ENCODE measurements at regions not wholly inside any gene's neighbourhood (a gene's known extent, or its start where the extent isn't known, plus 50 kb on each side); places are given as distances from the start of the nearest gene placed in this dataset.

DNA sequence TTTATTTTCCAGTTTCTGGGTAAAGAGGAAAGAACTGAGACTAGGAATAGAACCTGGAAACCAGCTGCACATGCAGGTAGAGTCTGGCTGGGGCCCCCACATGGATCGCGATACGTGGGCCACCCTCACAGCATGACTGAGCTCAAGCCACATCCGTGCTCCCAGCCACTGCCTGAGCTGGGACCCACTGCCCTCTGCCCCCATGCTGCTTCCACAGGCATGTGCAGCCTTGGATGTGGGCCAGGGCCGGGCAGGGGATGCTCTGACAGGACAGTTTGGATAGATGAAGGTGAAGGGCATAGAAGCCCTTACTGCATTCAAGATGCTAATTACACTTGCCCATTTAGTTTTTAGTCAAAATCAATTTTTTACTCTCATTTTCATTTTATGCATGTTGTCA, 321.2 kb downstream of the DCDC2C start:
- no peaks in the 10 kb centered on the region for H3K27me3 Mint-ChIP-seq
- DNase-seq (ENCODE audit: low spot score) (no peak), ATAC-seq (no peak)
- H3K27ac Mint-ChIP-seq = no peak overlapping the region
- H3K4me1 Mint-ChIP-seq (ENCODE audit: low read depth in 2 of 2) = no peaks in the 10 kb centered on the region
- H3K4me3 Mint-ChIP-seq = no peak overlapping the region
- H3K36me3 Mint-ChIP-seq = no peaks in the 10 kb centered on the region
- no peaks in the 10 kb centered on the region for H3K9me3 Mint-ChIP-seq

DNA sequence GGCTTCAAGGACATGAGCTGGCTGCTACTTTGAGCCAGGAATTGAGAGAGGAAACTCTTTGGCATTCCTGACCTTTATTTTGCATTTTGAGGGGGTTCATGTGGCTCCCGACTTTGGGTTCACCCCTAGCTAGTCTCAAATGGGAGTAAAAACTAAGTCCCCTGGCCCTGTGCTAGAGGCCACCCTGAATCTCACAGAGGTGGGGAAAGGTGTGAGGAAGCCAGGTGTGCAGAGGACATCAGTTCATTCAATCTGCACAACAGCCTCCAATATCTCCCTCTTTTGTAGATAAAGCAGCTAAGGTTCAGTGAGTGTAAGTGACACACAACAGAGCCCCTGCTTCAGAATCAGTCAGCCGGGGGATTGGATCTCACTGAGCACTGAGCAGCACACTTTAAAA, 325.7 kb downstream of the DCDC2C start:
- Mint-ChIP-seq H3K27ac (no peak overlapping the region), H3K27me3 (no peaks in the 10 kb centered on the region), H3K9me3 (no peaks in the 10 kb centered on the region), H3K36me3 (no peaks in the 10 kb centered on the region), H3K4me1 (ENCODE audit: low read depth in 2 of 2) (no peaks in the 10 kb centered on the region), H3K4me3 (no peak overlapping the region)
- ATAC-seq = no peak
- DNase-seq (ENCODE audit: low spot score) = no peak

DNA sequence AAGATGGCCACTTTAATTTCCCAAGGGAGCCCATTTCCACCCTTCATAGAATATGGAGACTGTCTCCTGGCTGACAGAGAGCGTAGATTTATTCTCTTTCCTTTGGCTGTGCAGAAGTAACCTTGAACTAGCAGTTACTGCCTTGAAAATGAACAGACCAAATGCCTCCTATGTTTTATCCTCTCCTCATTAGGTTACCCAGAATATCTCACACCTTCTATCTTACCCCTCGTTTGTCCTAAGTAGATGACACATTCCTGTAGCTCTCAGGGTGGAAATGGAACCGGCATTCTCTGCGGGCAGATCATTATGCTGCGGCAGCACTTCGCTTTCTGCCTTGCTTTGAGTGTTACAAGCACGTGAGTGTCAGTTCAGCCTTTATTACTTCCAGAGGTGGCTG, 336.5 kb downstream of the DCDC2C start:
- peaks cover 16% of the 10 kb centered on the region for H3K9me3 Mint-ChIP-seq
- no peak overlapping the region for H3K4me3 Mint-ChIP-seq
- H3K27ac Mint-ChIP-seq = no peak overlapping the region
- H3K36me3 Mint-ChIP-seq = peaks cover 5% of the 10 kb centered on the region
- no peak for ATAC-seq
- peaks cover 0 to 8% of the 10 kb centered on the region in 2 donors for H3K4me1 Mint-ChIP-seq (ENCODE audit: low read depth in 2 of 2)
- peaks cover 6 to 16% of the 10 kb centered on the region in 2 donors for H3K27me3 Mint-ChIP-seq
- no peak for DNase-seq (ENCODE audit: low spot score)

DNA sequence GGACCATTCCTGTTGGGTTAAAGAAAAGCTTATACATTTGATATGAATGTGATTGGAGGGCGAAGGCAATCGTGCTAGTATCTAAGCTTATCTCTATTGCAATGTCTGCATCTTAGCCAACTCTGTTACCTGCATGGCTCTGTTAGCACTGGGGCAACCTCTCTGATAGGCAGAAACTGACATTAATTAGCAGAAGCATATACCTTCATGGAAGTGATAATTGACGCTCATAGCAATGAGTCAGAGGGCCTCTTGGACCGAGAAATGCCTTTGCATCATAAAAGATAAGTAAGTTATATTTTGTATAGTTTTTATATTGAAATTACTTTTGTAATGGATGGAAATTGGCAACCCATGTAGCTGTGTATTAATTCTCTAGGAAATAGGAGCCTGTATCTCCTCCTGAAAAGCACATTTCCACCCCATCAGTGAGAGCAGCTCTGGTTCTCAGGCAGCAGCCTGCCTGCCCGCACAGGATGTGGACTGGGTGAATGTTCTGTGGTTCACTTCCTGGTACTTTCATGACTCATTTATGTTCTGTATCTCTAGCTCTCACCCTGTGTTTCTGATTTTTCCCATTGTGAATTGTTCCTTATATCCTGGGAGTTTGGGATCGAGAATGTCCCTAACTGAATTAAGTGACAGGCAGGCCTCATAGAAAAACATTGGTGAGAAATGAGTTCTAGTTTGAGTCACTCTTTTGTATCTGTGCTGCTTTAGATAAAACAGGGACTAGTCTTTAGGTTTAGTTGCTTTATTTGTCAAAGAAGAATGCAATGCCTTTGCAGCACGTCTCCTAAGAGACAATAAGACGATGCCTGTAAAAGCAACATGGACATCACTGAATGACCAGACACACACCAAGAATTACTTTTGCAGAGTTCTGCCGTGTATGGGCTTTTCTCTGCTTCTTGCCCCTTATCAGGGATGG, 344.9 kb downstream of the DCDC2C start:
- Mint-ChIP-seq H3K9me3 (peaks cover 7% of the 10 kb centered on the region), H3K27me3 (no peaks in the 10 kb centered on the region), H3K4me1 (ENCODE audit: low read depth in 2 of 2) (peaks cover 25 to 38% of the 10 kb centered on the region in 2 donors), H3K4me3 (peak overlapping the region; percentile 37), H3K36me3 (peaks cover 6% of the 10 kb centered on the region), H3K27ac (peak overlapping the region in 1 of 2 donors; percentile 74)
- DNase-seq (ENCODE audit: low spot score) (peak; percentile 66), ATAC-seq (peak; percentile 91 to 93)

DNA sequence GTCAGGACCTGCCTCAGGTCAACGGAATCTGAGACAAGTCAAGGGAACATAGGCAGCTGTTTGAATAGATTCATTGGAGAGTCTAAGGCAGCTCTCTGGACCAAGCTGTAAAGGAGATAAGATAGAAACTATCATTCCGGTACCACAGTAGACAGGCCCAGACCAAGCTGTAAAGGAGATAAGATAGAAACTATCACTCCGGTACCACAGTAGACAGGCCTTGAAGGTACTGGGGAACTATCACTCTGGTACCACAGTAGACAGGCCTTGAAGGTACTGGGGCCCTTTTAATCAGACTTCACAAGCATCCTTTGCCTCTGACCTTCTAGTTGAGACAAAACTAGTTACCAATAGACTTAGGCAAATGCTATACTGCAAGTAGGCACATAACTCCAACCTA, 346.1 kb downstream of the DCDC2C start:
- Mint-ChIP-seq H3K27me3 (no peaks in the 10 kb centered on the region), H3K4me3 (no peak overlapping the region), H3K4me1 (ENCODE audit: low read depth in 2 of 2) (peaks cover 26 to 36% of the 10 kb centered on the region in 2 donors), H3K27ac (peak overlapping the region in 1 of 2 donors; percentile 74), H3K36me3 (peaks cover 6% of the 10 kb centered on the region), H3K9me3 (no peaks in the 10 kb centered on the region)
- DNase-seq (ENCODE audit: low spot score) (no peak), ATAC-seq (no peak)

DNA sequence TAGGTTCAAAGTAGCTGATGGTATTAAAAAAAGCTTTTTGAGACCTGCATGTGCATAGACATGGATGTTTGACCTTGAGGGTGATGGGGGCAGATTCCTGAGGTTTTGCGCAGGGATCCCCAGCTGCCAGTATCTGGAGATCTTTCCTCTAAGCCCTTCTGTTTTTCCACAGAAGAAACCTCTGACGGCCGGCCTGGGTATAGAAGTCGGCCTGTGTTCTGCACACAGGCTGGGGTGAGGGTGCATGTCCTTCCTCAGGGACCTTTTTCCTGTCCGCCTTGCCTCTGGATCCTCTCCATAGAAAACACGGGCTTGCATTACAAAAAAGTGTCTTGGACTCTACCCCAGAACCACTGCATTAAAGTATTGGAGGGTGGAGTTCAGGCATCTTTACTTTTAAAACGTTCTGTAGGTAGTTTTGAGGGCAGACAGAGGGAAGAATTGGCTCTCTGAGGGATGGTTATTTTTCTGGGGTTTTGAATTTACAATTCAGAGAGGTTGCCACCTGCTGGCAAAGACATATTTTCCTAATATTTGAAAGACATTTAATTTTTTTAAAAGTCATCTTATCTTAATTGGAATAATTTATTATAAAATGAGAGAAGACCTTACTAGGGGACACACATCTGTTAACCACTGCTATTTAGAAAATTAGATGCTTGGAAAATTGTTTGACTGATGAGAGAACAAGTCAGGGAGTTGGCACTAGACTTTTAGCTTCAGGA, 350.6 kb downstream of the DCDC2C start:
- ATAC-seq = no peak
- Mint-ChIP-seq H3K4me1 (ENCODE audit: low read depth in 2 of 2) (peaks cover 8 to 16% of the 10 kb centered on the region in 2 donors), H3K9me3 (no peaks in the 10 kb centered on the region), H3K4me3 (no peak overlapping the region), H3K27me3 (no peaks in the 10 kb centered on the region), H3K27ac (no peak overlapping the region), H3K36me3 (no peaks in the 10 kb centered on the region)
- no peak for DNase-seq (ENCODE audit: low spot score)

DNA sequence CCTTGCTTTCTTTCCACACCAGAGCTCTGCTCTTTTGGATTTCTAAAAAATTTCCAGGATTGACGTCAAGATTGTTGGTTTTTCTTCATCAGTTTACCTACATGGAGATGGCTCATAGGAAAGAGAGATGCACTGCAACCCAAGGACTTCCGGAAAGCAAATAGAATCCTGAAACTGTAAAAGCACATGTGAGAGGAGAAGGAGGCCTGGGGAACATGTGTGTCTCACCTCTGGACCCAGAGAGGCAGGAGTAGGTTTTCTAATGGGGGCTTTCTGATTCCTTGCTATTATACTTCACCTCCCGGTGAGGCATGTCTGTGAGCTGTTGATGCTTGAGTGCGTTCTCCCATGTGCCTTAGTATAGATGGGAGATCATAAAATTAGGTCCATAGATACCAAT, 362.8 kb downstream of the DCDC2C start:
- DNase-seq (ENCODE audit: low spot score) (no peak), ATAC-seq (no peak)
- H3K9me3 Mint-ChIP-seq = no peaks in the 10 kb centered on the region
- peaks cover 0 to 2% of the 10 kb centered on the region in 2 donors for H3K27me3 Mint-ChIP-seq
- H3K4me3 Mint-ChIP-seq = no peak overlapping the region
- no peaks in the 10 kb centered on the region for H3K4me1 Mint-ChIP-seq (ENCODE audit: low read depth in 2 of 2)
- no peak overlapping the region for H3K27ac Mint-ChIP-seq
- no peaks in the 10 kb centered on the region for H3K36me3 Mint-ChIP-seq

DNA sequence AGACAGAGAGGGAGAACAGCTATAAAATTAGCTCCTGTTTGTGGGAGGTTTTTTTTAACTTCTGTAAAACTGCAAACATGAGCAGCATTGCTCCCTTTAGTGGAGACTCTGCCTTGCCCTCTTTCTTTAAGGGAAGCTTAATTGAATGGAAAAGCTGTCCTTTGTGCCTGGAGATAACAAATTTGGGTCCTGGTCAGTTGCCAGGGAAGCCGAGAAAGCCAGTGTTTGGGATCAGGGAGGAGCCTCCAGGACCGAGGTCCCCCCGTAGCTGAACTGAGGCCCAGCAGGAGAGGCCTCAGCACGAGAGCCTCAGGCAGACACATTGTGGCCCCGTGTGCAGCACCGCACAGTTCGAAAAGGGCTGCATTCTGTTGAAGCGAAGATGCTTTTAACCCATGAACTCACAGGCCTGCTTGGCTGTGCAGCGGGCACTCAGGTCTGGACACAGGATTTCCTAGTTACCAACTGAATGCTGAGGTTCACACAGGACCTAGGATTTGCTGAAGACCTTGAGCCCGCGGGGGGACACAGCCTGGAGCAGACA, 369.7 kb downstream of the DCDC2C start:
- Mint-ChIP-seq H3K9me3 (no peaks in the 10 kb centered on the region), H3K4me3 (no peak overlapping the region), H3K27ac (no peak overlapping the region), H3K36me3 (no peaks in the 10 kb centered on the region), H3K27me3 (peaks cover 2 to 6% of the 10 kb centered on the region in 2 donors), H3K4me1 (ENCODE audit: low read depth in 2 of 2) (no peaks in the 10 kb centered on the region)
- no peak for ATAC-seq
- no peak for DNase-seq (ENCODE audit: low spot score)

DNA sequence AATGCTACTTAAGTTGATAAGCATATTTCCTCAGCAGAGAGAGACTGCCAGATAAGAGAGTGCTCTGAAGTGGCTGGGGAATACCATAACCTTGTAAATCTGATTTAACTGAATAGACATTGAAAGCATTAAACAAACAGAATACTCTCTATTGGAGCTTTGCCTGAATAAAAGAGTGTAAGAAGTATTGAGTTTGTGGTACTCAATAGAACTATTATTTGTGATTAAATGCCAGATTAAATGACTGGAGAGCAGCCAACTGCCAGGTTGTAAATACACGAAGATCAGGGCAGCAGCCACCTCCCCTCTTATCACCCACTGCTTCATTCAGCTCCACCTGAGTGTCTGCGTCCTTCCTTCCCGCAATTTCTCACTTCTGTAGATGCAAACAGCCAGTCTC, 373.6 kb downstream of the DCDC2C start:
- no peaks in the 10 kb centered on the region for H3K36me3 Mint-ChIP-seq
- peaks cover 0 to 3% of the 10 kb centered on the region in 2 donors for H3K27me3 Mint-ChIP-seq
- no peak overlapping the region for H3K27ac Mint-ChIP-seq
- no peak overlapping the region for H3K4me3 Mint-ChIP-seq
- DNase-seq (ENCODE audit: low spot score) = no peak
- peaks cover 7% of the 10 kb centered on the region for H3K9me3 Mint-ChIP-seq
- H3K4me1 Mint-ChIP-seq (ENCODE audit: low read depth in 2 of 2) = no peaks in the 10 kb centered on the region
- ATAC-seq = no peak

DNA sequence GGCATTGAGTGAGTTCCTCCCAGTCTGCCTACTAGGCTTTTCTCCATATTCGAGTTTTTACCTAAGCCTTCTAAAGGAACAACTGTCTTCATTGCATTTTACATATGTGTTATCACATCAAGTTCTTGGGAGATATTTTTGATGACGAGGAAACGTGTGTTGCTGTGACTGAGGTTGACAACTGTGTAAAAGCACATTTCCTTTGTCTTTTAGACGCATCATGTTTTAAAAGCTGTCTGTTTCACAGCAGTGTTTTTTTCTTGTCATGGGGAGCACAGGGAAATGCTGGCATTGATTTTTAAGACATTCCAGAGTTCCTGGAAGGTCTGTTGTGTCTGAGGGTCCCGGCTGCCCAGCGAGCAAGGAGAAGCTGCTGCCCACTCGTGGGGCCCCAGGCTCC, 381.8 kb downstream of the DCDC2C start:
- no peak for ATAC-seq
- no peak overlapping the region for H3K4me3 Mint-ChIP-seq

DNA sequence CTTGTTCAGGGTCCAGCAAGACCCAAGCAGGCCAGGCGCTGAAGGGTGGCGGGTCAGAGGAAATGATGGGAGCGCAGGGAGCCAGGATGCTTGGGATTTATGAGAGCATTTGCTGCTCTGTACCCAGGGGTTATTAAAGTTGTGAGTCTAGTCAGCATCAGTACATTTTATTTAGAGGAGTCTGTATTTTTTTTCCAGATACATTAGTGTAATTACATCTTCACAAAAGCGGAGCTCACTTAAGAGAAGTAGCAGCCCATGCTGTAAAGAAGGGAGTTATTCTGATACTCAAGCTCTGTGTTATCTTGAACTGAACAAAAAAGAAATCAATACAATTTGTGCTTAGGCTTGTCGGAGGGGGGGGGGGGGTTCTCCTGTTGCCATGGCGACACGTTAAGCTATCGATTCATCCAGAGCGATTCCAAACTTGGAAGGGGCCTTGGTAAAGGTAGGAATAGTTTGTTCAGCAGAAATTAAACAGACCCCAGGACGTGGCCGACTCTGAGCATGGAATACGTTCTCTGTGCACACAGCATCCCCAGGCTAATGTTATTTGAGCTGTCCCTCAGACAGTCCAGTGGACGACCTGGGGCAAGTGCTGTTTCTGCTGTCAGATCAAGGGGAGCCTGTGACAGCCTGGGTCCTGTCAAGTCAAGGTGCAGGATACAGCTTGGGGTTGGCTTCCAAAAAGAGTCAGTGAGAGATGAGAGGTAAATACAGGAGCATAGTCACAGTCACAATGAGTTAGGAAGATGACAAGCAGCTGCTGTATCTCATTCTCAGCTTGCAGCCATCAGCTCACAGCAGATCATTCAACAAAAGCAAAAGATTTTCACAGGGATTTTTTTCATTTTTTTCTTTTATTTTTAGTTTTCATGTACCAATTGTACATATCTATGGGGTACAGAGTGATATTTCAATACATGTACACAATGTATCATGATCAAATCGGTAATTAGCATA, 387.6 kb downstream of the DCDC2C start:
- no peak for ATAC-seq
- Mint-ChIP-seq H3K9me3 (peaks cover 10% of the 10 kb centered on the region), H3K27me3 (no peaks in the 10 kb centered on the region), H3K36me3 (no peaks in the 10 kb centered on the region), H3K4me3 (no peak overlapping the region), H3K27ac (no peak overlapping the region), H3K4me1 (ENCODE audit: low read depth in 2 of 2) (no peaks in the 10 kb centered on the region)
- no peak for DNase-seq (ENCODE audit: low spot score)

More for the DNA sequence above, 381.8 kb downstream of the DCDC2C start:
- H3K36me3 Mint-ChIP-seq = peaks cover 5% of the 10 kb centered on the region
- H3K27me3 Mint-ChIP-seq = peaks cover 0 to 3% of the 10 kb centered on the region in 2 donors
- DNase-seq (ENCODE audit: low spot score) = no peak
- peaks cover 22% of the 10 kb centered on the region for H3K9me3 Mint-ChIP-seq
- no peak overlapping the region for H3K27ac Mint-ChIP-seq
- H3K4me1 Mint-ChIP-seq (ENCODE audit: low read depth in 2 of 2) = no peaks in the 10 kb centered on the region

DNA sequence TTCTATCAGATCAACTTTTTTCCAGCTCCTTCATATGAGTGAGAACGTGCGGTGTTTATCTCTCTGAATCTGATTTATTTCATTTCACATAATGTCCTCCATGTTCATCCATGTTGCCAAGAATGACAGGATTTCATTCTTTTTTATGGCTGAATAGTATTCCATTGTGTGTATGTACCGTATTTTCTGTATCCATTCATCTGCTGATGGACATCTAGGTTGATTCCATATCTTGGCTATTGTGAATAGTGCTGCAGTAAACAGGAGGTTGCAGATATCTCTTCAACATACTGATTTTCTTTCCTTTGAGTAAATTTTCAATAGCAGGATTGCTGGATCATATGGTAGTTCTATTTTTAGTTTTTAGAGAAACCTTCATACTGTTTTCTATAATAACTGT, 388.5 kb downstream of the DCDC2C start:
- Mint-ChIP-seq H3K36me3 (no peaks in the 10 kb centered on the region), H3K27ac (no peak overlapping the region), H3K4me1 (ENCODE audit: low read depth in 2 of 2) (no peaks in the 10 kb centered on the region), H3K9me3 (peaks cover 10% of the 10 kb centered on the region), H3K27me3 (no peaks in the 10 kb centered on the region), H3K4me3 (no peak overlapping the region)
- ATAC-seq (no peak), DNase-seq (ENCODE audit: low spot score) (no peak)

DNA sequence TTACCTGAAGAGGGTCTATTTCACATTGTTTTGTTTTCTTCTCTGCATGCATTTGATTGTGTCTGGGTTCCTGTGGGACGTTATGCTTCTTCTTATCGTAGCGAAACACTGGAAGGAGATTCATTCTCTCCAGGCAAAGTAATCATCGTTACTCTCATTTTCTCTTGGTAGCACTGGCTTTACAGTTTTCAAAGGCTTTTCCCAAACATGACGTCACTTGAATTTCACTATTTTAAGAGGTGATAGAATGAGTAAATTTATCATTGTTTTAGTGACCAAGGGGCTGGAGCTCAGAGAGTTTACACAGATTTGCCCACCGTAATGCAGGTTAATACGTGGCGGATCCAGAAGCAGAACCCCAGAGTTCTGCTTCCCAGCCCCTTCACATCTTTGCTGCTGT, 391.4 kb downstream of the DCDC2C start:
- DNase-seq (ENCODE audit: low spot score) (no peak), ATAC-seq (no peak)
- Mint-ChIP-seq H3K4me3 (no peak overlapping the region), H3K4me1 (ENCODE audit: low read depth in 2 of 2) (no peaks in the 10 kb centered on the region), H3K9me3 (peaks cover 3% of the 10 kb centered on the region), H3K27ac (no peak overlapping the region), H3K36me3 (no peaks in the 10 kb centered on the region), H3K27me3 (no peaks in the 10 kb centered on the region)
